H9 (cell line): ENCODE measurements at regions not wholly inside any gene's neighbourhood (a gene's known extent, or its start where the extent isn't known, plus 50 kb on each side); places are given as distances from the start of the nearest gene placed in this dataset.
A peak's percentile ranks its signal among the peaks of the same experiment; 100 is the strongest.

Experiments
- DNase-seq: peaks from one replicate; pipeline ENCODE4 v3.0.0-alpha.2; 2017
- H2AFZ ChIP-seq: one replicate; pipeline ENCODE4 v1.6.1; 2013; ENCODE audit warnings: mild to moderate bottlenecking, low read length, control low read depth, moderate library complexity
- H2AK5ac ChIP-seq: 2 replicates; pipeline ENCODE4 v1.6.1; 2013; ENCODE audit warnings: low read length, control low read depth, mixed read lengths; ENCODE audit not compliant: insufficient read length
- H2BK120ac ChIP-seq: one replicate; pipeline ENCODE4 v1.6.1; 2013; ENCODE audit warnings: low read depth, mild to moderate bottlenecking, low read length, control low read depth, inconsistent platforms; ENCODE audit not compliant: poor library complexity, severe bottlenecking
- H2BK12ac ChIP-seq: 2 replicates; pipeline ENCODE4 v1.6.1; 2013; ENCODE audit warnings: low read length, control low read depth, mixed read lengths, low read depth; ENCODE audit not compliant: insufficient read length
- H2BK15ac ChIP-seq: 2 replicates; pipeline ENCODE4 v1.6.1; 2013; ENCODE audit warnings: low read depth, low read length, control low read depth
- H2BK20ac ChIP-seq: one replicate; pipeline ENCODE4 v1.6.1; 2013; ENCODE audit warnings: low read depth, mild to moderate bottlenecking, low read length, control low read depth, inconsistent platforms; ENCODE audit not compliant: poor library complexity, severe bottlenecking
- H2BK5ac ChIP-seq: 2 replicates; pipeline ENCODE4 v1.6.1; 2013; ENCODE audit warnings: low read length, control low read depth, mixed read lengths; ENCODE audit not compliant: insufficient read length
- H3K14ac ChIP-seq: 2 replicates; pipeline ENCODE4 v1.6.1; 2013; ENCODE audit warnings: low read length, control low read depth; ENCODE audit not compliant: insufficient read depth
- H3K18ac ChIP-seq: 2 replicates; pipeline ENCODE4 v1.6.1; 2013; ENCODE audit warnings: low read depth, mild to moderate bottlenecking, mixed read lengths, low read length, control low read depth; ENCODE audit not compliant: insufficient read length
- H3K23ac ChIP-seq: 2 replicates; pipeline ENCODE4 v1.6.1; 2013; ENCODE audit warnings: low read length, control low read depth, mixed read lengths, low read depth; ENCODE audit not compliant: insufficient read length
- H3K23me2 ChIP-seq: 2 replicates; pipeline ENCODE4 v1.6.1; 2013; ENCODE audit warnings: low read depth, mild to moderate bottlenecking, mixed read lengths, low read length, control low read depth; ENCODE audit not compliant: insufficient read length, poor library complexity, severe bottlenecking
- H3K27ac ChIP-seq: 2 replicates; pipeline ENCODE4 v1.5.1; 2013; ENCODE audit warnings: low read length, control low read depth, mixed read lengths, low read depth; ENCODE audit not compliant: insufficient read length
- H3K27me3 ChIP-seq: 2 replicates; pipeline ENCODE4 v1.6.1; 2013; ENCODE audit warnings: low read length, control low read depth, inconsistent platforms; ENCODE audit not compliant: insufficient read depth
- H3K4ac ChIP-seq: 2 replicates; pipeline ENCODE4 v1.6.1; 2013; ENCODE audit warnings: low read depth, mild to moderate bottlenecking, control low read depth, inconsistent platforms, low read length, moderate library complexity
- H3K4me1 ChIP-seq: 2 replicates; pipeline ENCODE4 v1.6.1; 2013; ENCODE audit warnings: low read length, control low read depth, inconsistent platforms; ENCODE audit not compliant: insufficient read depth
- H3K4me2 ChIP-seq: 2 replicates; pipeline ENCODE4 v1.6.1; 2013; ENCODE audit warnings: low read length, control low read depth, mixed read lengths; ENCODE audit not compliant: insufficient read length, insufficient read depth
- H3K56ac ChIP-seq: 2 replicates; pipeline ENCODE4 v1.6.1; 2013; ENCODE audit warnings: low read depth, mild to moderate bottlenecking, mixed read lengths, low read length, control low read depth; ENCODE audit not compliant: insufficient read length
- H3K79me1 ChIP-seq: 2 replicates; pipeline ENCODE4 v1.6.1; 2013; ENCODE audit warnings: low read depth, mild to moderate bottlenecking, moderate library complexity, low read length, control low read depth, inconsistent platforms; ENCODE audit not compliant: insufficient read depth, poor library complexity, severe bottlenecking
- H3K79me2 ChIP-seq: 2 replicates; pipeline ENCODE4 v1.6.1; 2013; ENCODE audit warnings: low read length, control low read depth, inconsistent platforms; ENCODE audit not compliant: insufficient read depth
- H3K9ac ChIP-seq: 2 replicates; pipeline ENCODE4 v1.6.1; 2013; ENCODE audit warnings: low read length, control low read depth, mixed read lengths; ENCODE audit not compliant: insufficient read length; ENCODE audit errors: extremely low read depth
- H3K9me3 ChIP-seq: one replicate; pipeline ENCODE4 v1.6.1; 2013; ENCODE audit warnings: low read depth, low read length, inconsistent platforms; ENCODE audit not compliant: control insufficient read depth
- H3T11ph ChIP-seq: one replicate; pipeline ENCODE4 v1.6.1; 2013; ENCODE audit warnings: mild to moderate bottlenecking, low read length, control low read depth, inconsistent platforms
- H4K20me1 ChIP-seq: one replicate; pipeline ENCODE4 v1.6.1; 2013; ENCODE audit not compliant: control insufficient read depth, insufficient read length, insufficient read depth
- H4K5ac ChIP-seq: 2 replicates; pipeline ENCODE4 v1.6.1; 2013; ENCODE audit warnings: low read depth, mild to moderate bottlenecking, mixed read lengths, low read length, control low read depth; ENCODE audit not compliant: insufficient read length
- H4K8ac ChIP-seq: replicated peaks from 2 replicates; pipeline ENCODE4 v1.6.1; 2013; ENCODE audit warnings: low read length, control low read depth, mixed read lengths, low read depth; ENCODE audit not compliant: insufficient read length
- H4K91ac ChIP-seq: 2 replicates; pipeline ENCODE4 v1.6.1; 2013; ENCODE audit warnings: low read depth, mild to moderate bottlenecking, moderate library complexity, mixed read lengths, low read length, control low read depth; ENCODE audit not compliant: insufficient read length
- H3K27ac Mint-ChIP-seq, 3 experiments: 2 replicates in 2 of 3; 3 replicates in 1 of 3; pipeline ENCODE4 v1.8.0; 2020 to 2021; ENCODE audit warnings: mixed read lengths in 3 of 3, mild to moderate bottlenecking in 1 of 3, moderate library complexity in 1 of 3
- H3K27me3 Mint-ChIP-seq: 2 replicates; pipeline ENCODE4 v1.8.0; 2021; ENCODE audit warnings: low read depth, mild to moderate bottlenecking, moderate library complexity, mixed read lengths
- H3K36me3 Mint-ChIP-seq, 3 experiments: 2 replicates in 2 of 3; 3 replicates in 1 of 3; pipeline ENCODE4 v1.8.0; 2020 to 2021; ENCODE audit warnings: low read depth in 3 of 3, mixed read lengths in 3 of 3; ENCODE audit not compliant: insufficient read depth in 1 of 3
- H3K4me1 Mint-ChIP-seq, 2 experiments: 2 replicates each; pipeline ENCODE4 v1.8.0; 2020; ENCODE audit warnings: mixed read lengths in 2 of 2
- H3K4me3 Mint-ChIP-seq, 2 experiments: 2 replicates in 1 of 2; 3 replicates in 1 of 2; pipeline ENCODE4 v1.8.0; 2020 to 2021; ENCODE audit warnings: mild to moderate bottlenecking in 2 of 2, mixed read lengths in 2 of 2, moderate library complexity in 1 of 2
- H3K9me3 Mint-ChIP-seq, 2 experiments: 2 replicates in 1 of 2; 3 replicates in 1 of 2; pipeline ENCODE4 v1.8.0; 2020; ENCODE audit warnings: mild to moderate bottlenecking in 2 of 2, mixed read lengths in 2 of 2, moderate library complexity in 1 of 2
- WGBS: extraction: QIAGEN DNeasy Blood & Tissue Kit; methylation state at CpG from one replicate; pipeline ENCODE4 v1.1.7; 2013; ENCODE audit warnings: missing lambda C conversion rate, low lambda C conversion rate, mixed read lengths; ENCODE audit not compliant: insufficient read length; ENCODE audit errors: extremely low coverage; 5-methylcytosine and 5-hydroxymethylcytosine counted together
- TF ChIP-seq, protein P1 (sequence below): fragments of 200-600 bp; sonication (generic); conservative IDR thresholded peaks from 3 replicates; pipeline ENCODE4 v1.8.0; 2021; ENCODE audit warnings: antibody characterized with exemption, mild to moderate bottlenecking

DNA sequence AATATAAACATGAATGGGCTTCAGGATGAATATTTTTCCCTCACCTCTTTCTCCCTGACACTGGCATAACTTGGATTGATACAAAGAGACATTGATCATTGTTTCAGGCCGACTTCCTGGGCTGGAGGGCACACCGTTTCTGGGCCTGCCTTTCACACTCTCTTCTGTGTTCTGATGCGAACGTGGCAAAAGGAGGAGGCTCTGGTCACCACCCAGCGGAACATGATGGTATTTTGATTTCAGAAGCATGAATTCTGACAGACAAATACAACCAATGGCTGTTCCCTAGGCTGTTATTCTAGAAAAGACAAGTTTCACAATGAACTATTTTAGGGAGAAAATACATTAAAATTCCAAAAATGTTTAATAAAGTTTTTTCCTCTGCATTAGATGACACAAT lies 534.5 kb upstream of the MKI67 start:
- Histone ChIP-seq H2BK5ac (no peak overlapping the region), H3K9ac (no peak overlapping the region), H2BK12ac (no peak overlapping the region), H2AFZ (no peak overlapping the region), H3K79me2 (no peaks in the 10 kb centered on the region), H2BK120ac (no peak overlapping the region), H3K27me3 (no peaks in the 10 kb centered on the region), H3K4me2 (no peak overlapping the region), H4K20me1 (no peaks in the 10 kb centered on the region), H3K4me1 (no peaks in the 10 kb centered on the region), H3K23ac (no peak overlapping the region), H4K8ac (no peak overlapping the region), H3K23me2 (no peaks in the 10 kb centered on the region), H4K91ac (no peak overlapping the region), H2BK15ac (no peak overlapping the region), H2AK5ac (no peak overlapping the region), H3K9me3 (no peaks in the 10 kb centered on the region), H3K14ac (no peak overlapping the region), H3K18ac (no peak overlapping the region), H2BK20ac (no peak overlapping the region), H3K27ac (no peak overlapping the region), H3K56ac (no peak overlapping the region), H3K79me1 (no peaks in the 10 kb centered on the region), H3K4ac (no peak overlapping the region), H4K5ac (no peak overlapping the region), H3T11ph (no peak overlapping the region)
- H3K4me3 Mint-ChIP-seq: no peak overlapping the region
- H3K9me3 Mint-ChIP-seq: peaks cover 9 to 10% of the 10 kb centered on the region in 2 experiments
- TF ChIP-seq, protein P1, sequence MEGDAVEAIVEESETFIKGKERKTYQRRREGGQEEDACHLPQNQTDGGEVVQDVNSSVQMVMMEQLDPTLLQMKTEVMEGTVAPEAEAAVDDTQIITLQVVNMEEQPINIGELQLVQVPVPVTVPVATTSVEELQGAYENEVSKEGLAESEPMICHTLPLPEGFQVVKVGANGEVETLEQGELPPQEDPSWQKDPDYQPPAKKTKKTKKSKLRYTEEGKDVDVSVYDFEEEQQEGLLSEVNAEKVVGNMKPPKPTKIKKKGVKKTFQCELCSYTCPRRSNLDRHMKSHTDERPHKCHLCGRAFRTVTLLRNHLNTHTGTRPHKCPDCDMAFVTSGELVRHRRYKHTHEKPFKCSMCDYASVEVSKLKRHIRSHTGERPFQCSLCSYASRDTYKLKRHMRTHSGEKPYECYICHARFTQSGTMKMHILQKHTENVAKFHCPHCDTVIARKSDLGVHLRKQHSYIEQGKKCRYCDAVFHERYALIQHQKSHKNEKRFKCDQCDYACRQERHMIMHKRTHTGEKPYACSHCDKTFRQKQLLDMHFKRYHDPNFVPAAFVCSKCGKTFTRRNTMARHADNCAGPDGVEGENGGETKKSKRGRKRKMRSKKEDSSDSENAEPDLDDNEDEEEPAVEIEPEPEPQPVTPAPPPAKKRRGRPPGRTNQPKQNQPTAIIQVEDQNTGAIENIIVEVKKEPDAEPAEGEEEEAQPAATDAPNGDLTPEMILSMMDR: 0 out of 3 replicates have a peak, but pooled peaks have one; percentile 17
- peaks cover 0 to 11% (median 0%) of the 10 kb centered on the region in 3 experiments; a peak in 2 of 7 replicates for H3K36me3 Mint-ChIP-seq
- no peak overlapping the region for H3K27ac Mint-ChIP-seq
- no peak for DNase-seq
- peaks cover 8 to 11% of the 10 kb centered on the region in 2 experiments for H3K4me1 Mint-ChIP-seq
- WGBS: no CpG with 5 or more reads among the region's 5 CpGs
- no peaks in the 10 kb centered on the region for H3K27me3 Mint-ChIP-seq
